NCI-H128 (cell line): ENCODE measurements at regions not wholly inside any gene's neighbourhood (a gene's known extent, or its start where the extent isn't known, plus 50 kb on each side); places are given as distances from the start of the nearest gene placed in this dataset.

ENCODE experiments used
- DNase-seq: peaks from one replicate; lab custom pipeline; 2025; ENCODE audit not compliant: unreplicated experiment; lab: John Stamatoyannopoulos, UW

DNA sequence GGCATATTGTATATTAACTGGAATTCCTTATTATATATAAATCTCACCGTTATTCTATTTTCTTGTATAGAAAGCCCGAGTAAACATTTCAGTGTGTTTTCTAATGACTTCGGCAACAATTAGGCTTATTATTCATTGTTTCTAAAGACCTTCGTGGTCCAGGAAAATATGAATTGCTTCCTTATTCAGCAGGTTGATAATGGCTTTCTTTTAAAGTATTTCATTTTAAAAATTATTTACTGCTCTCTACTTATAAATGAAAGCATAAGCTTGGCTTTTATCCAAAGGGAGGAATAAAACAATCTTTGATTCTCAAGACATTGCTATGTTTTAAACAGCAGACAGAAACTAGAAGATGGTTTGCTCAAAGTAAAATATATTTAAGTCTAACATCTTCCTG is 198.4 kb upstream of the RGS18 start:
- DNase-seq, result no peak

DNA sequence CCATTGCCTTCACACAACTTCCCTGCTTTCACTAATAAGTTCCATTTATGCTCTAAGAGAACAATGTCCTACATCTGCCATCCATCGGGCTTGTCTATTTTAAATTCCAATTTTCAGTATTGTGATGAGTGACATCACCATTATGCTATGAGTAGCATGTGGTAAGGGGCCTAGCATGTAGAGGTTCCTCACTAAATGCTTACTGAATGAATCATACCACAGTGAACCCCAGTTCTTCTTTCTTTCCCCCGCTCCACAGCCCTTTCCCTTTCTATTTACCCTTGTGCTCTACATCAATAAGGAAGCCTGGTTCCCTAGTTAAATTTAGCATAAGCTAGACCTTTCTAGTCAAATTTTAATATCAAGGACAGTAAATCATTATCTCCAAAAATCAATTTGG is 195.0 kb upstream of the RGS18 start:
- DNase-seq, result no peak

DNA sequence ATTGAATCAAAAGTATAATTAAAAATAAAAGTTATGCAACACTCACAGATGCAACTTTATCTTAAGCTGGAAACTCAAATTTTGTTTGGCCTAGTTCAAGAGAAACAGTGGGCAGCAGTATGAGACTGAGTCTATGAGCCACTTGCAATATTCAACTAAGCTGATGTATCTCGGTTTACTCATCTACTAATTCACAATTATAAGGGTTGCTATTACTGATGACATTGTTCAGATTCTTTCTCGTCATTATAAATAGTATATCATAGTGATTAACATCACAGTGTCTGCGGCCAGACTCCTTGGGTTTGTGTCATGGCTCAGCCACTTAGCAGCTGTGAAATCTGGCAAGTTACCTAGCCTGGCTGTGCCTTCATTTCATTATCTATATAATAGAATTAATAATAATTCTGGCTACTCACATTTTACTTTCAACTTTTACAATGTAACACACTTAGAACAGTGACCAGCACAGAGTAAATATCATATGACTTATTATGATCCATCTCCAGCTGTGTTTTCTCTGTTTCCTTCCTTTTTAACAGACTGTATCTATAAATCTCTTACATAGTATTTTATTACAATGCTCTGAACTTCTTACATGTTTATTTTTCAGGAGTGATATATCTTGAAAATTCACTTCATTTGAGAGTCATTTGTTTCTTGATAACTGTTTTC is 194.3 kb upstream of the RGS18 start:
- no peak for DNase-seq

DNA sequence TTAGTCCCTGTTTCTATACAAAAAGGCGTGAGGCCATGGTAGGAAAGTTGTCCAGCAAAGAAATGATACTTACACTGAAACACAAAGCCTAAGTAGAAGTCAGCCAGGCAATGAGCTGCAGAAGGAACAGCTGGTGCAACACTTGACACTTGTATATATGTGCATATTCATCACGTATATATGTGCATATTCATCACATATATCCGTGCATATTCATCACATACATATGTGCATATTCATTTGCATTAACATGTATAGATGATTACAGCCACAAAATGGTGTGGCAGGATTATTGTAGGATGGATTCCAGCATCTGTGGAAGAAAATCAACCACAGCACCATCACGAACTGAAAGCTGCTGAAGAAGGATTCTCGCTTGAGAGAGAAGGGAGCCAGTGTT is 189.0 kb upstream of the RGS18 start:
- no peak for DNase-seq

DNA sequence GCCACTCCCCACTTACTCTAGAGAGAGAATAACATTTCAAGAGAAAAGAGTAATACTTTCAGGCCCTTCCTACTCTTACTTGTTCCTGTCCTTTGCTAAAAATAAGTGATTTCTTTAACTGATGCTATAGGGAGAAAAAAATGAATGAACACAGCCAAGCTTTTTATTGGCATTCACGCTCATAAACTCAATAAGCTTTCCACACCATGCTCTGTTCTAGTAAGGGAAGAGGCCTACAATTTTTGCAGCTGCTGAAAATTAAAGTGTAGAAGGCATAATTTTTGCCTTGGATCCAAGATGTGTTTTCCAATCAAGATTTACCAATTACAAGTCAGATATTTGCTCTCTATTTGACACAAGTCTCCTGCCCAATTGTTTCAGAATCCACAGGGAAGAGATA is 188.1 kb upstream of the RGS18 start:
- DNase-seq, result no peak

DNA sequence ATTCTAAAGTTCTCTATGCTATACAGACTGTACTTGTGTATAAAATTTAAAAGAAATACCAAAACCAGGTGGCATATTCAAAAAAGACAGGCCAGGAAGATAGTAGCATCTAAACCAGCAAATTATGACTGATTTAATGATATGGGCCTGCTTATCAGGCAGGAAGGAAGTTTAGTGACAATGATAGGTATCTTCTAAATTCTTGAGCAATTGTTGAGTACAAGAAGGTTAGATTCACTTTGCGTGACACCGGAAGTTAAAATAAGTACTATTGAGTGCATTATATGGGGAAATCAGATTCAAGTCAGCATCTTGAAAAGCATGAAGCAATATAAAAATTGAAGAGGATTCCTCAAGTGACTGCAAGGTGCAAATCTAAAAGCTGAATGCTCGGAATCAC is 186.8 kb upstream of the RGS18 start:
- DNase-seq, result no peak

DNA sequence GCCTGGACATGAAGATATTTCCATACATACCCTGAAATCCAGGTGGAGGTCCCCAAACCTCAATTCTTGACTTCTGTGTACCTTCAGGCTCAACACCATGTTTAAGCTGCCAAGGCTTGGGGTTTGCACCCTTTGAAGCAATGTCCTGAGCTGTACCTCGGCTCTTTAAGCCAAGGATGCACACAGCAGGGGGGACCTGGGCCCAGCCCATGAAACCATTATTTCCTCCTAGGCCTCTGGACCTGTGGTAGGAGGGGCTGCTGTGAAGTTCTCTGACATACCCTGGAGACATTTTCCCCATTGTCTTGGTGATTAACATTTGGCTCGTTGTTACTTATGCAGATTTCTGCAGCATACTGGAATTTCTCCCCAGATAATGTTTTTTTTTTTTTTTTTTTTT is 184.3 kb upstream of the RGS18 start:
- no peak for DNase-seq

DNA sequence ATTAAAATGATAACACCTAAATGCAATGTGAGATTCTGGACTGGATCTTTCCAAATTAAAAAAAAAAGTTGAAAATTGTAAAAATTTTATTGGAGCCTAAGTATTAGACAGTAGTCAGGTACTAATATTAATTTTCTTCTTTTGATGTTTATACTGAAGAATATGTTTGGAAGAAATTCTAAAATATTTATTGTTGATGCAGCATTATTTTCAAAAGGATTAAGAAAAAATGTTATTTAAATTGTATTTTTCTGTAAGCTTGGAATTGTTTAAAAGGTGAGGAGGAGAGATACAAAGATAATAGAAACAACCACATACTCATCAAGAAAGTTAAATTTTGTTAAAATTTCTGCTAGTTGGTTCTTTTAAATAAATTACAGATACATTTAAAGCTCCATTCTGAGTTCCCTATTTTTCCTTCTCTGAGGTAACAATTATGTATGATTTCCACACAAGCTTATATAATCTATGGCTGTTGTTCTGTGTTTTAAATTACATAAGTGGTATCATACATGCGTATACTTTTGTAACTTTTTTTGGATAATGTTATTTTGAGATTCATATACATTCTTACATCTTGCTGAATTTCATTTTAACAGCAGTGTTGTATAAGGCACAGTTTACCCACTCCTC is 180.3 kb upstream of the RGS18 start:
- DNase-seq, result no peak

DNA sequence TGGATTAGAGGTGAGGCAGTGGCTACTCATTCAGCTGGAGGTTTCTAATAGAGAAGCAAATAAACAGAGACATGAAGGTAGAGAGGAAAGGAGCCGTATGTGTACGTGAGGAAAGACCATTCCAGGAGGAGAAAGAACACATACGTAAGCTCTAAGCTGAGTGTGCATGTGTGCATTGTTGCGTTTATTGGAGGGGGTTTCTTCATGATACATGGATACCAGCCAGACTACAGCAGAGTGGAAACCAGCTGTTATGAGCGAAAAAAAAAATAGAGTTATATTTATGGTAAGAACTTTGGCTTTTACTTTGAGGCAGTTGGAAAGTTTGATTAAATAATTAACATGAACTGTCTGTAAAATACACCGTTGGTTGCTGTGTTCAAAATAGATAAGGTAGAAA is 173.4 kb upstream of the RGS18 start:
- no peak for DNase-seq

GRCh38 chr1:191992118-191992517 is 166.1 kb upstream of the RGS18 start:
- no peak for DNase-seq

DNA sequence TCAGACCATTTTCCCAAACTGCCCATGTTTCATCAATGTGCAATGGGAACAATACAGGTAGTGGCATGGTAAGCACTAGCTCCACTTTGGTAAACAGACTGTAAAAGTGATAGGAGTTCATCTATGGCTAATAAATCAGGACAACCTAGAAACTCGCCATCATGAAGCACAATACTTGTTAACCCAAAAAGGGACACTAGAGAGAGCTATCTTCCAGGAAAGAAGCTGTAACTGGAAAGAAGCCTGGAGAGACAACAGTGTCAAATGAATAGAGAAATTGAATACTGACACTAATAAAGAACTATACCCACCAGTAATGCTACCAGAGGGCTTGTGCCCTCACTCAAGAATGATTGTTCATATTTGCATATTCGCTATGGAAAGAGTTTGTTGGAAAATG is 164.7 kb upstream of the RGS18 start:
- DNase-seq, result no peak

DNA sequence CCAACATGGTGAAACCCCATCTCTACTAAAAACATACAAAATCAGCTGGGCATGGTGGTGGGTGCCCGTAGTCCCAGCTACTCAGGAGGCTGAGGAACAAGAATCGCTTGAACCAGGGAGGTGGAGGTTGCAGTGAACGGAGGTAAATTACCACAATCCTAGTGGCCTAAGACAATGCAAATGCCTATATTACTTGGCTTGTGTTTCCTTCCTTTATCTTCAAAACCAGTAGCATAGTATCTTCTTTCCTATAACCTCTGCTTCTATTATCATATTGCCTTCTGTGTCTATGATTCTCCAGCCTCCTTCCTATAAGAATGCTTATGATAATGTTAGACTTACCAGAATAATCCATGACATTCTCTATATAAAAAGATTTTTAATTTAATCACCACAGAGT is 156.2 kb upstream of the RGS18 start:
- no peak for DNase-seq

DNA sequence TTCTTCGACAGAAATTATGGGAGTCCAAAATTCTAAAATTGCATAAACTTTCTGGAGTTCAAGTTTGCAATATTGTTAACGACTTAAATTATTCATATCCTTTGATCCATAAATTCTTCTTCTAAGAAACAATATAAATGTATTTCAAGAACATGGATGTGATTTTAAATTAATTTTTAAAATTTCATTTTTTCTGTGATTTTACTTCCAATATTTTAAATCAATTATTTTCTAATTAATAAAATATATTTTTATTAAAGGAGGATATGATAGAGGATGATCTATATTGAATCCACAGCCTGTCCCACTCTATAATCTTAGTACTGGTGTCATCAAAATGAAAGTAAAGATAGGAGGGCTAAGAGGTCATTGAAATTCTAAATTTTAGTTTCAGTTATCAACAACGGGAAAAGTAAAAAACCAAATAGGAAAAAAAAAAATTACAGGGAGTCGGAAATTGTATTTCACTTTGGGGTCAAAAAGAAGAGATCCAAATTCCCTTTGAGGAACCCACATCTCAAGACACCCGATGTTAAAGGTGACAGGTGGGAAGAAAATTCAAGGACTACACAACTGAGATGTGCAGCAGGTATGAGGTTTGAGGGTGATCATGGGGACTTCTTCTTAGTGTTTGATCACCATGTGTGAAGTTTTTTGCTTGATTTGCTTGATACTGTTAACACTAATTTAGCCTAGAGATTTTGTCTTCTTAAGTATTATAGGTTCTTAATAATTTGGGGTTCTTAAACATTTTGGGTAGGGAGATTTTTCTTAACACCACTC is 154.8 kb upstream of the RGS18 start:
- no peak for DNase-seq

DNA sequence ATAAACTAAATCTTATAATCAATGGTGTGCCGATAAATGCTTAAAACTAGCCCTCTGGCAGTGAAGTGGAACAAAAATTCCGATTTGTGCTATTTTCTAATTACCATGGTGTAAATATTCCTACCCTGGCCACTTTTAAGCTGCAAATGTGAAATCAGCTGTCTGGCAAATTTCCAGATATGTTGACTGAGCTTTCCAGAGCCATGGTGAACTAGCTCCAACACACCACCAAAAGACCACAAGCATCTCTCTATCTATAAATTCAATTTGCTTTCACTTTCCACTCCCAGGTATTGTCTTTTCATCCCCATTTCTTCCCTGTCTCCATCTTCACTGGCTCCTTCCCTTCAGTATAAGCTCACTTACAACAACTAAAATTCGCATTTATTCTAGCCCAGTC is 152.3 kb upstream of the RGS18 start:
- no peak for DNase-seq

DNA sequence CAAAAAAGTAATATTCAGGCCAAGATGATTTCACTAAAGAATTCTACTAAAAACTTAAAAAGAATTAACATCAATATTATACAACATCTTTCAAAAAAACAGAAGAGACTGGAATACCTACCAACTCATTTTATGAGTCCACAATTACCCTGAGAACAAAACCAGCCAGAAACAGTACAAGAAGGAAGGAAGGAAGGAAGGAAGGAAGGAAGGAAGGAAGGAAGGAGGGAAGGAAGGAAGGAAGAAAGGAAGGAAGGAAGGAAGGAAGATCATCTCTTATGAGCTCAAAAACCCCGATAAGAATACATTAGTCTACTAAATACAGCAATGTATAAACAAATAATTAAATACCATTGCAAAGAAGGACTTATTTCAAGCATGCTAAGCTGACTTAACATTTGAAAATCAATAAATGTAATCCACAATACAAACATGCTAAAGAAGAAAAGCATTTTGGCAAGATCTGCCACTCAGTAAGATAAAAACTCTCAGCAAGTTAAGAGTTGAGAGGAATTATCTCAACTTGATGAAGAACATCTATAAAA is 149.9 kb upstream of the RGS18 start:
- no peak for DNase-seq

DNA sequence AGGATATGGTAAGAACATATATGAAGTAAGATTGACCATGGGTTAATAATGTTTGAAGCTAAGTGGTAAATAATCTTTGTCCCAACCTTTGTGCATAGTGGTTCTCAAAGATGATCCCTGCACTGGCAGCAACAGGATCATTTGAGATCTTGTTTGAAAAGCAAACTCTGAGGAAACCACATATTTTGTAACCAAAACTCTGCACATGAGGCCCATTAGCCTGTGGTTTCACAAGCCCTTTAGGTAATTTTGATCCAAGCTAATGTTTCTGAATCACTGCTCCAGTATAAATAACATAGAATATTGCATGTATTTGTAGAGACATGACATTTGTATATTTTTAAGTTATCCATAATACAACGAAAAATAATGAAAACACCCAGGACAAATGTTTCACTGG is 147.9 kb upstream of the RGS18 start:
- no peak for DNase-seq

DNA sequence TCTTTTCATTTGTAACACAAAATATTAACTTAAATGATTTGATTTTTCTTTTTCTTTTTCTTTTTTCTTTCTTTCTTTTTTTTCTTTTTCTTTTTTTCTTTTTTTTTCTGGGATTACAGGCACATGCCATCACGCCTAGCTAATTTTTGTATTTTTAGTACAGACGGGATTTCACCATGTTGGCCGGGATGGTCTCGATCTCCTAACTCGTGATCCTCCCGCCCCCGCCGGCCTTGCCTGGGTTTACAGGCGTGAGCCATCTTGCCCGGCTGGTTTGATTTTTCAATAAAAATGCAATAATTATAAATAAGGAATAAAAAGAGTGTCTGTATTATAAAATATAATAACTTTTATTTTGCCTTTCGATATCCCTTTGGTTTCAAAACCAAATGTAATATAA is 146.7 kb upstream of the RGS18 start:
- DNase-seq, result no peak

DNA sequence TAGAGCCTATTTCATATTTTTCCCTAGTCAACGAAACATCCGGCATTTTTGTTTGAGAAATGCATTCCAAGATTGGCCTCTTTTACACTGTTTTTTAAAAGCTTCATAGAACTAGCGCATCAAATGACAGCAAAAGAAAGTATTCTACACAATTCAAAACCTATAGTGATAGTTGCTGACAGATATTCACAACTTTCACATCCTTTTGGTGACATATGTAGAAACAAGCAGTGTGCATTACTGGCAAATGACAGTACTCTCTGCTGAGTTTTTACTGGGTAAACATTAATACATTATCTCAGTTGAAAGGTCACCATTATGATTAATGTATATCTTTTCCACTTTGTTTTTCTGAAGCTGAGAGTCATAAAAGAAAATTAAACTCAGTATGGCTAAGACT is 135.4 kb upstream of the RGS18 start:
- DNase-seq, result no peak

DNA sequence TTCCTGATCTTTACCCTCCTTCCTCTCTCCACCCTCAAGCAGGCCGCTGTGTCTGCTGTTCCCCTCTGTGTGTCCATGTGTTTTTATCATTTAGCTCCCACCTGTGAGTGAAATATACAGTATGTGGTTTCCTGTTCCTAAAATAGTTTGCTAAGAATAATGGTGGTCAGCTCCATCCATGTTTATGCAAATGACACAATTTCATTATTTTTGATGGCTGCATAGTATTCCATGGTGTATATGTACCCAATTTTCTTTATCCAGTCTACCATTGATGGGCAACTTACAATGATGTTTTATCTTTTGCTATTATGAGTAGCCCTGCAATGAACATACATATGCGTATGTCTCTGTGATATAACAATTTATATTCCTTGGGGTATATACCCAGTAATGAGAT is 133.4 kb upstream of the RGS18 start:
- no peak for DNase-seq

GRCh38 chr1:192038567-192038966 is 119.7 kb upstream of the RGS18 start:
- no peak for DNase-seq

GRCh38 chr1:192045131-192045530 is 113.1 kb upstream of the RGS18 start:
- no peak for DNase-seq

GRCh38 chr1:192053531-192053971 is 104.7 kb upstream of the RGS18 start:
- DNase-seq, result no peak
